ENCODE measurements at regions not wholly inside any gene's neighbourhood (a gene's known extent, or its start where the extent isn't known, plus 50 kb on each side); places are given as distances from the start of the nearest gene placed in this dataset.

DNA sequence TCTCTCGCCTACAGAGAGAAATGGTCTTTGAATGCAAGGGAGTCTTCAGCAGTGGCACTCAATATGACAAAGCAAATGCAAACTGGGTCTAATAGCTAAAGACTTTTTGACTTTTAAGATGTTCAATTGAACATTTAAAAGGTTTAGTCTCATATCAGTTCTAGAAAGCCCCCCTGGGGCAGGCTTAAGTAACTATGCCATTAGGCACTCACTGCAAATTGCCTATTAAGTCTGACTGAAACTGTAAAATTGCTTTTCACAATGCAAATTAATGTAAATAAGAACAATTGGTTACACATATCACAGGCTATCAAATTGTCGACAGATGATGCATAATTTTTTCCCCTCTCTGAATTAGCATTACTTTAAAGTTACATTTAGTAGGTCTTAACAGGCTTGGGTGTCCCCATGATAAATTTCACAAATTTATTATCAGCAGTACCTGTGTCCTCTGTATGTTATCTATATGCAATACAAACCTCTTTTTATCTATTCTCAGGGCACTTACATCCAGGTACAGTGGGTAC is 329.1 kb downstream of the LRRIQ3 start:
- TF ChIP-seq GATA3 (IDR thresholded peaks at IDR 0.05; ENCODE audit: low read depth, low read length) (no peak), GATA2 (IDR thresholded peaks at IDR 0.05; ENCODE audit: low read depth, low read length) (no peak)

All from SH-SY5Y (cell line).